GM18909 (cell line): ENCODE measurements at regions not wholly inside any gene's neighbourhood (a gene's known extent, or its start where the extent isn't known, plus 50 kb on each side); places are given as distances from the start of the nearest gene placed in this dataset.
"Not testable (repeated sequence)": the region's sequence is repeated elsewhere in the genome, so short reads cannot be mapped to it uniquely, and the experiment has no call there.

ENCODE experiments used
- ATAC-seq: cut with Tn5 transposase; IDR thresholded peaks from one replicate; pipeline ENCODE4 v1.9.1; 2021; ENCODE audit warnings: mild to moderate bottlenecking; ENCODE audit not compliant: unreplicated experiment, poor library complexity

- not testable (repeated sequence) for ATAC-seq
Measured at GRCh38 chr15:22196423-22196822, 116.1 kb downstream of the OR4M2 start.

GRCh38 chr15:22200417-22200816 is 120.1 kb downstream of the OR4M2 start:
- ATAC-seq = not testable (repeated sequence)

- not testable (repeated sequence) for ATAC-seq
Measured at GRCh38 chr15:22201993-22202659, 121.8 kb downstream of the OR4M2 start.

- ATAC-seq = not testable (repeated sequence)
Measured at GRCh38 chr15:22203208-22203607, 122.9 kb downstream of the OR4M2 start.

GRCh38 chr15:22209086-22209485 is 128.8 kb downstream of the OR4M2 start:
- ATAC-seq = not testable (repeated sequence)

- not testable (repeated sequence) for ATAC-seq
Measured at GRCh38 chr15:22222596-22222995, 142.3 kb downstream of the OR4M2 start.

GRCh38 chr15:22224241-22224671 is 143.9 kb downstream of the OR4M2 start:
- no peak for ATAC-seq

- not testable (repeated sequence) for ATAC-seq
Measured at GRCh38 chr15:22224961-22225360, 144.6 kb downstream of the OR4M2 start.

GRCh38 chr15:22226034-22226790 is 145.9 kb downstream of the OR4M2 start:
- no peak for ATAC-seq

- no peak for ATAC-seq
Measured at GRCh38 chr15:22227411-22228100, 147.2 kb downstream of the OR4M2 start.

- ATAC-seq = no peak
Measured at GRCh38 chr15:22228101-22228762, 147.9 kb downstream of the OR4M2 start.

- ATAC-seq = no peak
Measured at GRCh38 chr15:22229990-22230819, 149.9 kb downstream of the OR4M2 start.

GRCh38 chr15:22231603-22232002 is 151.3 kb downstream of the OR4M2 start:
- no peak for ATAC-seq

GRCh38 chr15:22232675-22233074 is 152.3 kb downstream of the OR4M2 start:
- no peak for ATAC-seq

- not testable (repeated sequence) for ATAC-seq
Measured at GRCh38 chr15:22235261-22235930, 155.1 kb downstream of the OR4M2 start.

- no peak for ATAC-seq
Measured at GRCh38 chr15:22236469-22236868, 156.1 kb downstream of the OR4M2 start.

GRCh38 chr15:22237891-22238275 is 157.6 kb downstream of the OR4M2 start:
- ATAC-seq = no peak

GRCh38 chr15:22238276-22238958 is 158.1 kb downstream of the OR4M2 start:
- ATAC-seq = not testable (repeated sequence)
